Keratinocyte (primary cell): ENCODE measurements at regions not wholly inside any gene's neighbourhood (a gene's known extent, or its start where the extent isn't known, plus 50 kb on each side); places are given as distances from the start of the nearest gene placed in this dataset.
A peak's percentile ranks its signal among the peaks of the same experiment; 100 is the strongest.

ENCODE experiments used
- DNase-seq: peaks from one replicate; pipeline ENCODE4 v3.0.0-alpha.2; 2011; ENCODE audit warnings: low read depth, missing footprints, low spot score
- FAIRE-seq: peaks from 2 replicates; lab custom pipeline; 2011; peaks lifted over from hg19 to GRCh38; lab: Jason Lieb, UNC
- H2AFZ ChIP-seq: 2 replicates; pipeline ENCODE4 v1.6.0; 2012; ENCODE audit warnings: low read length, control low read depth, inconsistent platforms; ENCODE audit not compliant: control insufficient read depth
- H3K27ac ChIP-seq: 2 replicates; pipeline ENCODE4 v1.5.1; 2011; ENCODE audit warnings: low read length; ENCODE audit not compliant: control insufficient read depth, insufficient read depth
- H3K27me3 ChIP-seq: 3 replicates; pipeline ENCODE4 v1.6.0; 2011; ENCODE audit warnings: low read length; ENCODE audit not compliant: control insufficient read depth, insufficient read depth; ENCODE audit errors: extremely low read depth
- H3K36me3 ChIP-seq, 2 experiments: 2 replicates in 1 of 2; 3 replicates in 1 of 2; pipeline ENCODE4 v1.5.1; 2011; ENCODE audit warnings: low read length in 2 of 2, mild to moderate bottlenecking in 1 of 2; ENCODE audit not compliant: control insufficient read depth in 2 of 2, insufficient read depth in 2 of 2; ENCODE audit errors: extremely low read depth in 1 of 2
- H3K4me1 ChIP-seq: 3 replicates; pipeline ENCODE4 v1.5.1; 2011; ENCODE audit warnings: low read length; ENCODE audit not compliant: control insufficient read depth, insufficient read depth; ENCODE audit errors: extremely low read depth
- H3K4me2 ChIP-seq: 3 replicates; pipeline ENCODE4 v1.6.0; 2011; ENCODE audit warnings: low read depth, low read length; ENCODE audit not compliant: control insufficient read depth, insufficient read depth; ENCODE audit errors: extremely low read depth
- H3K4me3 ChIP-seq, 3 experiments: fragments of 200-600 bp in 1 of 3; sonication (generic) in 1 of 3; 2 replicates in 2 of 3; 3 replicates in 1 of 3; pipeline ENCODE4 v1.5.1; 2011 to 2016; ENCODE audit warnings: low read length in 3 of 3, mild to moderate bottlenecking in 3 of 3, control low read depth in 2 of 3, inconsistent platforms in 1 of 3, low read depth in 1 of 3, mixed read lengths in 1 of 3, mixed run types in 1 of 3, moderate library complexity in 1 of 3; ENCODE audit not compliant: control insufficient read depth in 2 of 3, insufficient read depth in 2 of 3; ENCODE audit errors: extremely low read depth in 1 of 3
- H3K79me2 ChIP-seq: 2 replicates; pipeline ENCODE4 v1.6.0; 2012; ENCODE audit warnings: low read length; ENCODE audit not compliant: control insufficient read depth, insufficient read depth
- H3K9ac ChIP-seq: 3 replicates; pipeline ENCODE4 v1.6.0; 2011; ENCODE audit warnings: low read length; ENCODE audit not compliant: control insufficient read depth, insufficient read depth; ENCODE audit errors: extremely low read depth
- H3K9me1 ChIP-seq: 3 replicates; pipeline ENCODE4 v1.6.0; 2011; ENCODE audit warnings: low read length; ENCODE audit not compliant: control insufficient read depth, insufficient read depth; ENCODE audit errors: extremely low read depth
- H3K9me3 ChIP-seq: 2 replicates; pipeline ENCODE4 v1.5.1; 2012; ENCODE audit warnings: low read depth, low read length; ENCODE audit not compliant: control insufficient read depth
- H4K20me1 ChIP-seq: 3 replicates; pipeline ENCODE4 v1.6.0; 2011; ENCODE audit warnings: low read length; ENCODE audit not compliant: control insufficient read depth, insufficient read depth; ENCODE audit errors: extremely low read depth
- EZH2 ChIP-seq: IDR thresholded peaks from one replicate; pipeline ENCODE4 v1.6.1; 2012; ENCODE audit warnings: inconsistent platforms, mild to moderate bottlenecking, low read length, moderate library complexity
- dilution Hi-C: fragments of 300-500 bp; cut with MboI; formaldehyde crosslinking; loops from one replicate; pipeline ENCODE4 v1.7.0; 2020; ENCODE audit warnings: low sequenced_read_pairs; ENCODE audit not compliant: extremely low pct_ligation_motif_present
- TF ChIP-seq, protein P1 (sequence below), 3 experiments: IDR thresholded peaks in 1 of 3; conservative IDR thresholded peaks in 1 of 3; optimal IDR thresholded peaks in 1 of 3; 2 replicates in 2 of 3; 3 replicates in 1 of 3; pipeline versions ENCODE3 to v1.5.1; 2011; ENCODE audit warnings: low read length in 3 of 3, mild to moderate bottlenecking in 3 of 3, moderate library complexity in 2 of 3, control low read depth in 1 of 3, inconsistent platforms in 1 of 3; ENCODE audit not compliant: insufficient read depth in 2 of 3; ENCODE audit errors: extremely low read depth in 1 of 3

DNA sequence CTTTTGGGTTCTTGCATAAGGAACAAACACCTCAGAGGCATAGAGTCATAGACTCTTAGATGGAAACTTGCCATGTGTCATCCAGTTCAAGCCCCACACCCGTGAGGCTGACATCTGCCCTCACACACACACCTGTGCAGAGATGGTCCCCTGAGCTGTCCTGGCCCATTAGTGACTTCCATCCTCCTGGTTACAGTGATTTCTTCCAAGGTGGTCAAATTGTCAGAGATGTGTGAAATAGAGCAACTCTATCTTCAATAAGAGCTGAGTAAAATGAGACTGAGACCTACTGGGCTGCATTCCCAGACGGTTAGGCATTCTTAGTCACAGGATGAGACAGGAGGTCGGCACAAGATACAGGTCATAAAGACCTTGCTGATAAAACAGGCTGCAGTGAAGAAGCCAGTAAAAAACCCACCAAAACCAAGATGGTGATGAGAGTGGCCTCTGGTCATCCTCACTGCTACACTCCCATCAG, 342.2 kb upstream of the TNRC6C start:
- Histone ChIP-seq H3K27me3 (peaks cover 7% of the 10 kb centered on the region), H3K27ac (peak overlapping the region; percentile 22), H3K79me2 (no peaks in the 10 kb centered on the region), H3K9ac (no peak overlapping the region), H3K4me3 (no peak overlapping the region), H2AFZ (no peak overlapping the region), H3K9me1 (no peaks in the 10 kb centered on the region), H4K20me1 (no peaks in the 10 kb centered on the region), H3K36me3 (no peaks in the 10 kb centered on the region), H3K9me3 (no peaks in the 10 kb centered on the region), H3K4me1 (peaks cover 10% of the 10 kb centered on the region), H3K4me2 (peak overlapping the region; percentile 6)
- dilution Hi-C loops, result no loop called here
- FAIRE-seq (no peak), DNase-seq (peak; percentile 11)
- TF ChIP-seq EZH2, result no peak
- TF ChIP-seq, protein P1, sequence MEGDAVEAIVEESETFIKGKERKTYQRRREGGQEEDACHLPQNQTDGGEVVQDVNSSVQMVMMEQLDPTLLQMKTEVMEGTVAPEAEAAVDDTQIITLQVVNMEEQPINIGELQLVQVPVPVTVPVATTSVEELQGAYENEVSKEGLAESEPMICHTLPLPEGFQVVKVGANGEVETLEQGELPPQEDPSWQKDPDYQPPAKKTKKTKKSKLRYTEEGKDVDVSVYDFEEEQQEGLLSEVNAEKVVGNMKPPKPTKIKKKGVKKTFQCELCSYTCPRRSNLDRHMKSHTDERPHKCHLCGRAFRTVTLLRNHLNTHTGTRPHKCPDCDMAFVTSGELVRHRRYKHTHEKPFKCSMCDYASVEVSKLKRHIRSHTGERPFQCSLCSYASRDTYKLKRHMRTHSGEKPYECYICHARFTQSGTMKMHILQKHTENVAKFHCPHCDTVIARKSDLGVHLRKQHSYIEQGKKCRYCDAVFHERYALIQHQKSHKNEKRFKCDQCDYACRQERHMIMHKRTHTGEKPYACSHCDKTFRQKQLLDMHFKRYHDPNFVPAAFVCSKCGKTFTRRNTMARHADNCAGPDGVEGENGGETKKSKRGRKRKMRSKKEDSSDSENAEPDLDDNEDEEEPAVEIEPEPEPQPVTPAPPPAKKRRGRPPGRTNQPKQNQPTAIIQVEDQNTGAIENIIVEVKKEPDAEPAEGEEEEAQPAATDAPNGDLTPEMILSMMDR (optimal IDR thresholded peaks at IDR 0.05 in 1 of 3, IDR thresholded peaks at IDR 0.05 in 1 of 3, conservative IDR thresholded peaks at IDR 0.05 in 1 of 3; ENCODE audit: extremely low read depth in 1 of 3, insufficient read depth in 2 of 3, low read length in 3 of 3), result no peak

DNA sequence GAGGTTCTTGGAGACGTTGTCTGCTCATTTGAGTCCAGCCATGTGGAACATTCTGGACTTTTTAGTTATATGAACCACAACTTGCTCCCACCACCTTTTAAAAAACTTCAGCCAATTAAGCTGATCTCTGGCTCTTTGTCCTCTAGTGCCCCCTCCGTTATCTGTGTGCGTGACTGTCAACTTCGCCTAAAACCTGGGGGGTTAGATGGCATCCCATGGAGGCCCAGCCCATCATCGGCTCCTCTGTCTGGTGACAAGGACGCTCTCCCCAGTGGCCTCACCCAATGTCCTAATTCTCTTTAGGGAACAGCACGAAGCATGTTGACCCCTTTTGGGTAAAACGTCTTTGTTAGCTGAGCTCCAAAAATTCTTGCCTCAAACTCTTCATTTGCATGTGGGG, 341.0 kb upstream of the TNRC6C start:
- H3K4me2 ChIP-seq, result no peak overlapping the region
- H3K9ac ChIP-seq, result no peak overlapping the region
- H3K27me3 ChIP-seq, result peaks cover 7% of the 10 kb centered on the region
- TF ChIP-seq, protein P1 (optimal IDR thresholded peaks at IDR 0.05 in 1 of 3, IDR thresholded peaks at IDR 0.05 in 1 of 3, conservative IDR thresholded peaks at IDR 0.05 in 1 of 3; ENCODE audit: extremely low read depth in 1 of 3, insufficient read depth in 2 of 3, low read length in 3 of 3), result no peak
- TF ChIP-seq EZH2, result no peak
- FAIRE-seq (no peak), DNase-seq (no peak)
- H3K9me1 ChIP-seq, result no peaks in the 10 kb centered on the region
- H3K4me3 ChIP-seq, result no peak overlapping the region
- peaks cover 10% of the 10 kb centered on the region for H3K4me1 ChIP-seq
- no peaks in the 10 kb centered on the region for H3K79me2 ChIP-seq
- no peaks in the 10 kb centered on the region for H4K20me1 ChIP-seq
- H3K27ac ChIP-seq, result no peak overlapping the region
- dilution Hi-C loops, result no loop called here
- H3K9me3 ChIP-seq, result no peaks in the 10 kb centered on the region
- H2AFZ ChIP-seq, result no peak overlapping the region
- H3K36me3 ChIP-seq, result no peaks in the 10 kb centered on the region
